PC-3 (cell line): ENCODE measurements at regions not wholly inside any gene's neighbourhood (a gene's known extent, or its start where the extent isn't known, plus 50 kb on each side); places are given as distances from the start of the nearest gene placed in this dataset.

Source experiments
- ATAC-seq: fragments of 200-7000 bp; cut with Tn5 transposase; 2 replicates; pipeline ENCODE4 v1.9.1; 2020; ENCODE audit warnings: mild to moderate bottlenecking, moderate library complexity
- BruUV-seq: library from RNA; stranded (reverse); fragments of 400-500 nt; replicated peaks from 2 replicates; lab custom pipeline; 2021; lab: Mats Ljungman, UMichigan
- CTCF ChIA-PET: fragments of 300-600 bp; sonication (Branson Sonifier 250); formaldehyde crosslinking; loops from one replicate; lab custom pipeline; 2022; ENCODE audit warnings: antibody characterized with exemption; lab: Charles Lee
- POLR2A ChIA-PET: fragments of 300-600 bp; sonication (Branson Sonifier 250); formaldehyde crosslinking; loops from one replicate; lab custom pipeline; 2022; ENCODE audit warnings: antibody characterized with exemption; ENCODE audit not compliant: unreplicated experiment; lab: Charles Lee
- DNase-seq: peaks from one replicate; pipeline ENCODE4 v3.0.0-alpha.2; 2015
- H2AFZ ChIP-seq: fragments of 300-600 bp; sonication (generic); 2 replicates; pipeline ENCODE4 v1.6.0; 2016; ENCODE audit warnings: antibody characterized with exemption, low read length
- H3F3A ChIP-seq: fragments of 300-600 bp; sonication (generic); one replicate; pipeline ENCODE4 v1.6.0; 2017; ENCODE audit warnings: antibody characterized with exemption, low read length, control low read depth, mild to moderate bottlenecking; ENCODE audit not compliant: unreplicated experiment
- H3K27ac ChIP-seq: fragments of 300-600 bp; sonication (generic); 2 replicates; pipeline ENCODE4 v1.5.1; 2016; ENCODE audit warnings: mild to moderate bottlenecking, low read length
- H3K27me3 ChIP-seq: fragments of 300-600 bp; sonication (generic); 2 replicates; pipeline ENCODE4 v1.6.1; 2016; ENCODE audit warnings: low read length, mixed read lengths
- H3K36me3 ChIP-seq: fragments of 300-600 bp; sonication (generic); 2 replicates; pipeline ENCODE4 v1.6.1; 2016; ENCODE audit warnings: low read depth, mixed run types, low read length, mixed read lengths
- H3K4me1 ChIP-seq: fragments of 300-600 bp; sonication (generic); 2 replicates; pipeline ENCODE4 v1.5.1; 2016; ENCODE audit warnings: low read length; ENCODE audit not compliant: insufficient read depth
- H3K4me2 ChIP-seq: fragments of 300-600 bp; sonication (generic); 2 replicates; pipeline ENCODE4 v1.6.0; 2016; ENCODE audit warnings: low read length
- H3K4me3 ChIP-seq: fragments of 300-600 bp; sonication (generic); 2 replicates; pipeline ENCODE4 v1.5.1; 2016; ENCODE audit warnings: mild to moderate bottlenecking, low read length, mixed read lengths
- H3K79me2 ChIP-seq: fragments of 300-600 bp; sonication (generic); 2 replicates; pipeline ENCODE4 v1.6.1; 2017; ENCODE audit warnings: low read length, mixed read lengths
- H3K9ac ChIP-seq: fragments of 300-600 bp; sonication (generic); 2 replicates; pipeline ENCODE4 v1.6.0; 2016; ENCODE audit warnings: mild to moderate bottlenecking, low read length
- H3K9me2 ChIP-seq: fragments of 300-600 bp; sonication (generic); replicated peaks from 2 replicates; pipeline ENCODE4 v1.6.1; 2016; ENCODE audit warnings: mixed run types, low read length, mixed read lengths
- H3K9me3 ChIP-seq: fragments of 300-600 bp; sonication (generic); 2 replicates; pipeline ENCODE4 v1.6.1; 2016; ENCODE audit warnings: low read length, mixed read lengths
- H4K20me1 ChIP-seq: fragments of 300-600 bp; sonication (generic); 2 replicates; pipeline ENCODE4 v1.6.1; 2016; ENCODE audit warnings: low read length, mixed read lengths
- EZH2 ChIP-seq: fragments of 300-600 bp; sonication (generic); IDR thresholded peaks from one replicate; pipeline ENCODE4 v1.6.1; 2017; ENCODE audit warnings: antibody characterized with exemption, mild to moderate bottlenecking, low read length; ENCODE audit not compliant: unreplicated experiment
- EZH2phosphoT487 ChIP-seq: fragments of 300-600 bp; sonication (generic); IDR thresholded peaks from 2 replicates; pipeline ENCODE4 v1.6.1; 2018; ENCODE audit warnings: mild to moderate bottlenecking, antibody characterized with exemption, low read length, borderline replicate concordance
- intact Hi-C: fragments of 100-400 bp; cut with micrococcal nuclease; formaldehyde crosslinking; loops from 2 replicates; pipeline ENCODE4 v1.9.0; 2023
- TF ChIP-seq, protein P1 (sequence below): fragments of 300-600 bp; sonication (generic); conservative IDR thresholded peaks from 2 replicates; pipeline ENCODE4 v1.5.1; 2017; ENCODE audit warnings: antibody characterized with exemption, low read depth, mild to moderate bottlenecking, low read length

DNA sequence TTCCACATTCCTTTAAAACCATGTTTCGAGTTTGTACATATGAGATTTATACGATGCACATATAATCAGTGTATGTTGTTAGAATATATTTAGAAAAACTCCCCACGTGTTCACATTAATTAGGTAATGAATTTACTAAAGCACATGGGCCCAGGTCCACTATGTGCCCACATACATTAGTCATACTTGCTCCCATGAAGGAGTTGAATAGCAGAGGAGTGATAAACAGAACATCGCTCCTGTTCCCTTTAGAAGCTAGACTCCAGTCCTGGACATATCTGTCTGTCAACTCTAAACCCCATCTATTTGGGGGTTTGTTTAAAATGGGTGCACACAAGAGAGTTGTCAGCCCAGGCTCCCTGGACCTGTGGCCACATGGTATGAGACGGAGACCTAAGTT is 108.1 kb upstream of the TIAM2 start:
- no peaks in the 10 kb centered on the region for H3K9me3 ChIP-seq
- H2AFZ ChIP-seq = no peak overlapping the region
- no peak overlapping the region for H3K4me3 ChIP-seq
- no peak overlapping the region for H3K4me2 ChIP-seq
- no peak overlapping the region for H3K27ac ChIP-seq
- DNase-seq = no peak
- BruUV-seq = no TSS peak
- TF ChIP-seq EZH2 = no peak
- no peak for TF ChIP-seq EZH2phosphoT487
- TF ChIP-seq, protein P1, sequence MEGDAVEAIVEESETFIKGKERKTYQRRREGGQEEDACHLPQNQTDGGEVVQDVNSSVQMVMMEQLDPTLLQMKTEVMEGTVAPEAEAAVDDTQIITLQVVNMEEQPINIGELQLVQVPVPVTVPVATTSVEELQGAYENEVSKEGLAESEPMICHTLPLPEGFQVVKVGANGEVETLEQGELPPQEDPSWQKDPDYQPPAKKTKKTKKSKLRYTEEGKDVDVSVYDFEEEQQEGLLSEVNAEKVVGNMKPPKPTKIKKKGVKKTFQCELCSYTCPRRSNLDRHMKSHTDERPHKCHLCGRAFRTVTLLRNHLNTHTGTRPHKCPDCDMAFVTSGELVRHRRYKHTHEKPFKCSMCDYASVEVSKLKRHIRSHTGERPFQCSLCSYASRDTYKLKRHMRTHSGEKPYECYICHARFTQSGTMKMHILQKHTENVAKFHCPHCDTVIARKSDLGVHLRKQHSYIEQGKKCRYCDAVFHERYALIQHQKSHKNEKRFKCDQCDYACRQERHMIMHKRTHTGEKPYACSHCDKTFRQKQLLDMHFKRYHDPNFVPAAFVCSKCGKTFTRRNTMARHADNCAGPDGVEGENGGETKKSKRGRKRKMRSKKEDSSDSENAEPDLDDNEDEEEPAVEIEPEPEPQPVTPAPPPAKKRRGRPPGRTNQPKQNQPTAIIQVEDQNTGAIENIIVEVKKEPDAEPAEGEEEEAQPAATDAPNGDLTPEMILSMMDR = no peak
- H3K36me3 ChIP-seq = no peaks in the 10 kb centered on the region
- no peaks in the 10 kb centered on the region for H3F3A ChIP-seq
- no peak overlapping the region for H3K9ac ChIP-seq
- no peaks in the 10 kb centered on the region for H4K20me1 ChIP-seq
- no peaks in the 10 kb centered on the region for H3K79me2 ChIP-seq
- no peaks in the 10 kb centered on the region for H3K9me2 ChIP-seq
- ChIA-PET CTCF (no interaction called here), POLR2A (no interaction called here)
- intact Hi-C loops = no loop called here
- no peaks in the 10 kb centered on the region for H3K27me3 ChIP-seq
- peaks cover 5% of the 10 kb centered on the region; the same call in 1 of the 2 replicates for H3K4me1 ChIP-seq
- no peak for ATAC-seq

DNA sequence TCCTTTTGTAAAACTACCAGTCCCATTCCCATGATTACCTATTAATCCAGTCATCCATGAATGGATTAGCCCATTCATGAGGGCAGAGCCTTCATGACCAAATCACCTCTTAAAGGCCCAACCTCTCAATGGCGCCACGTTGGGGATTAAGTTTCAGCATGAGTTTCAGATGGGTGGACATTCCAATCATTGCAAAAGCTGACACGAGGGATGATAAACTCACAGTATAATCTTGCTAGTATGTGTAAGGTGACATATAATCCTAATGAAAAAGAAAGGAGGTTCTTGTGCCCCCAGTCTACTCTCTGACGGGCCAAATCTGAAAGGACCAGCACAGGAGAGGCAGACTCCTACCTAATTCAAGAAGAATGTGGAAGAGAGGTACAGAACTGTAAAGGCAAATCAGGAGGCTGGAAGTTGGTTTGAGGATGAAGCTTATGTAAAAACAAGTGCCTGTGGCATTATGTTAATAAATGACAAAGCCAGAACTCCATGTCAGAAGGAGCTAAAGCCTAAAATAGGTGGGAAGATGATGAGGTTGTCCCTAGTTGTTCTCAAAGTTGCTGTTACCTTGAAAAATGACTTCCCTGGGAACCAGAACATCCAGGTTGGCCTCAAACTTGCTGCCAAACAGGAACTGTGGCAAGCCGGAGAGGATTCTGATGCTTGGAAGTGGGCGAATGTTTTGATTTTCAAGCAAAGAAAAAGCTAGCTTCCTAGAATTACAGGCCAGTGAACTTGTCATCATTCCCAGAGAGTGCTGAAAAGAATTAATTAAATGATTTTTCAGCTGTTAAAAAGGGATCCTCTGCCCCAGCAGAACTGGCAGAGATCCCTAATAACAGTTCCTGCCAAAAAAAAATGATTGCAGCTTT is 106.5 kb upstream of the TIAM2 start:
- no peaks in the 10 kb centered on the region for H4K20me1 ChIP-seq
- H3K4me1 ChIP-seq = peaks cover 6% of the 10 kb centered on the region
- H3K27me3 ChIP-seq = no peaks in the 10 kb centered on the region
- H3K9ac ChIP-seq = no peak overlapping the region
- H3K9me2 ChIP-seq = no peaks in the 10 kb centered on the region
- BruUV-seq = no TSS peak
- intact Hi-C loops = no loop called here
- no peak overlapping the region for H2AFZ ChIP-seq
- no peak for ATAC-seq
- no peak overlapping the region for H3K4me2 ChIP-seq
- H3K9me3 ChIP-seq = no peaks in the 10 kb centered on the region
- ChIA-PET CTCF (no interaction called here), POLR2A (no interaction called here)
- no peaks in the 10 kb centered on the region for H3K79me2 ChIP-seq
- no peak overlapping the region for H3K4me3 ChIP-seq
- no peaks in the 10 kb centered on the region for H3K36me3 ChIP-seq
- TF ChIP-seq EZH2phosphoT487 = no peak
- TF ChIP-seq, protein P1 = no peak
- no peak for TF ChIP-seq EZH2
- no peak for DNase-seq
- H3F3A ChIP-seq = no peaks in the 10 kb centered on the region
- H3K27ac ChIP-seq = no peak overlapping the region

DNA sequence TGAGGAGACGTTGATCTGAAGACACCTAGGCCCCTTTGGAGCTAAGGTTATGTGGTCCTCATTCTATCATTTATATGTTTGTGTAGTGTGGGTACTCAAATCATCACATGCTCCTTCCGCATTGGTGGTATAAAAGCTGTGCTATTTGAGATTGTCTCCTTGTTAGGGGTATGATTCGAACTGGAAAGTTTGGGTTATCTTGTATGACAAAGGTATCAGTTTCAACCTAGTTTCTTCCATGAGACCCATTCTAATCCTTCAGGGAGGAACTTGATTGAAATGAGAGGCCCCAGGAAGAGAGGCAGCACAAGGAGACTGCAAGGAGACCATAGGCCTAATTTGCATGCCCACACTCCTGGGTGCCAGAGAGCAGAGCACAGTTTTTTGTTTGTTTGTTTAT is 104.2 kb upstream of the TIAM2 start:
- Histone ChIP-seq H3K4me1 (peaks cover 8% of the 10 kb centered on the region), H3K9me3 (no peaks in the 10 kb centered on the region), H4K20me1 (no peaks in the 10 kb centered on the region), H3F3A (no peaks in the 10 kb centered on the region), H3K36me3 (no peaks in the 10 kb centered on the region), H2AFZ (no peak overlapping the region), H3K9me2 (no peaks in the 10 kb centered on the region), H3K27me3 (no peaks in the 10 kb centered on the region), H3K79me2 (no peaks in the 10 kb centered on the region), H3K9ac (no peak overlapping the region), H3K27ac (no peak overlapping the region), H3K4me2 (no peak overlapping the region), H3K4me3 (no peak overlapping the region)
- no peak for TF ChIP-seq EZH2
- CTCF ChIA-PET = no interaction called here
- no TSS peak for BruUV-seq
- no peak for ATAC-seq
- intact Hi-C loops = no loop called here
- no peak for DNase-seq
- POLR2A ChIA-PET = no interaction called here
